Endothelial cell of umbilical vein (primary cell): ENCODE measurements at regions not wholly inside any gene's neighbourhood (a gene's known extent, or its start where the extent isn't known, plus 50 kb on each side); places are given as distances from the start of the nearest gene placed in this dataset.

ENCODE experiments used
- EZH2 ChIP-seq: IDR thresholded peaks from 2 replicates; pipeline ENCODE4 v1.6.1; 2012; ENCODE audit warnings: borderline replicate concordance, low read depth, mild to moderate bottlenecking, moderate library complexity, low read length, inconsistent platforms; ENCODE audit not compliant: severe bottlenecking
- POLR2A ChIP-seq: IDR thresholded peaks from 2 replicates; pipeline ENCODE4 v1.6.1; 2012; ENCODE audit warnings: low read depth, mild to moderate bottlenecking, control low read depth, low read length
- POLR2AphosphoS5 ChIP-seq: IDR thresholded peaks from 2 replicates; pipeline ENCODE4 v1.6.1; 2012; ENCODE audit warnings: low read depth, mild to moderate bottlenecking, control low read depth, low read length, moderate library complexity; ENCODE audit not compliant: insufficient read depth
- TF ChIP-seq, protein P1 (sequence below), 2 donors: IDR thresholded peaks; 1 replicate in 1 of 2; 2 replicates in 1 of 2; pipeline ENCODE4 v1.5.1; 2011; ENCODE audit warnings: low read length in 2 of 2, mild to moderate bottlenecking in 2 of 2, moderate library complexity in 2 of 2, control low read depth in 1 of 2, inconsistent platforms in 1 of 2, low read depth in 1 of 2; ENCODE audit not compliant: insufficient read depth in 1 of 2; ENCODE audit errors: extremely low read depth in 1 of 2

DNA sequence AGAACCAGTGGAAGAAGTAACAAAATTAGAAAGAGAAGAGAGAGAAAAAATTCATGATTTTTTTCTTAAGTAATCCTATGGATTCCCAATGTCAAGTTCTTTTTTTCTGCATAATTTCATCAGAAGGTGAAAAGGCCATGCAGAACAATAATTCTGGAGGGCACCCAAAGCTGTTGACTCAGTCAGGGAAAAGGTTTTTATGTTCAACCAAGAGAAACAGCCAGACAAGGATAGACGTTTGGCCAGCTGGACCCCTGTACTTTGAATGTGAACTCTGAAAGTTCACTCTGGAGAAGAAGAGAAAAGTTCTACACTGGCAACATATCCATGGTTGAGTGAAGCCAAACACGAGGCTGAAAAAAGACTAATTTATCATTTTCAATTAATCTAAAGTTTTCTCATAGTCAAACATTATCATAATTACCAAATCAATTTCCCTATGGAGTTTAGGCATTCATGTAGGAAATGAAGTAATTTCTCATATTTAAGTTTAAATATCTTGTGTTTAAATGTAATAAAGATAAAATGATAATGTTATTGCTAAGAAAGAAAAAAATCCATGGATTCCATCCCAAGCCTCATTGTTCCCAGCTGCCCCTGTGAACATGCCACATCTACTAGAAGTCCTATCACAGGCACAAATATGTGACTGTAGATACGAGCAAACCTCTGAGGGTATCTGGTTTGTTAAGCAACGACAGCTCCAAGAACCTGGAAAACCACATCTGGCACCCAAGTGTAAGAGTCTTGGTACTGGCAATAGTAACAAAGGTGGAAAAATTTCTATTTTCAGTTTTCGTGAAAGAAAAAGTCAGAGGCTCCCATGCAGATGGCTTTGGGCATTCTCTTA, 742.7 kb upstream of the ACVR2A start:
- TF ChIP-seq, protein P1, sequence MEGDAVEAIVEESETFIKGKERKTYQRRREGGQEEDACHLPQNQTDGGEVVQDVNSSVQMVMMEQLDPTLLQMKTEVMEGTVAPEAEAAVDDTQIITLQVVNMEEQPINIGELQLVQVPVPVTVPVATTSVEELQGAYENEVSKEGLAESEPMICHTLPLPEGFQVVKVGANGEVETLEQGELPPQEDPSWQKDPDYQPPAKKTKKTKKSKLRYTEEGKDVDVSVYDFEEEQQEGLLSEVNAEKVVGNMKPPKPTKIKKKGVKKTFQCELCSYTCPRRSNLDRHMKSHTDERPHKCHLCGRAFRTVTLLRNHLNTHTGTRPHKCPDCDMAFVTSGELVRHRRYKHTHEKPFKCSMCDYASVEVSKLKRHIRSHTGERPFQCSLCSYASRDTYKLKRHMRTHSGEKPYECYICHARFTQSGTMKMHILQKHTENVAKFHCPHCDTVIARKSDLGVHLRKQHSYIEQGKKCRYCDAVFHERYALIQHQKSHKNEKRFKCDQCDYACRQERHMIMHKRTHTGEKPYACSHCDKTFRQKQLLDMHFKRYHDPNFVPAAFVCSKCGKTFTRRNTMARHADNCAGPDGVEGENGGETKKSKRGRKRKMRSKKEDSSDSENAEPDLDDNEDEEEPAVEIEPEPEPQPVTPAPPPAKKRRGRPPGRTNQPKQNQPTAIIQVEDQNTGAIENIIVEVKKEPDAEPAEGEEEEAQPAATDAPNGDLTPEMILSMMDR (IDR thresholded peaks at IDR 0.05; ENCODE audit: extremely low read depth in 1 of 2, insufficient read depth in 1 of 2, low read depth in 1 of 2, low read length in 2 of 2): no peak
- TF ChIP-seq POLR2A (no peak), POLR2AphosphoS5 (no peak), EZH2 (no peak)
